HEK293T (cell line): ENCODE measurements at regions not wholly inside any gene's neighbourhood (a gene's known extent, or its start where the extent isn't known, plus 50 kb on each side); places are given as distances from the start of the nearest gene placed in this dataset.
"Not testable (repeated sequence)": the region's sequence is repeated elsewhere in the genome, so short reads cannot be mapped to it uniquely, and the experiment has no call there.

Experiments used
- CTCF ChIA-PET: fragments of 350-600 bp; formaldehyde crosslinking; extraction: SDS; loops from one replicate; lab custom pipeline; 2021; ENCODE audit warnings: antibody characterized with exemption, inconsistent platforms; lab: Yijun Ruan, JAX
- POLR2A ChIA-PET: fragments of 350-600 bp; formaldehyde crosslinking; extraction: SDS; loops from one replicate; lab custom pipeline; 2020; ENCODE audit warnings: antibody characterized with exemption, inconsistent platforms; lab: Yijun Ruan, JAX
- DNase-seq: peaks from one replicate; pipeline ENCODE4 v3.0.0; 2012; ENCODE audit warnings: mixed read lengths; ENCODE audit errors: extremely low spot score
- ARNT ChIP-seq: fragments of 450-650 bp; IDR thresholded peaks from 2 replicates; pipeline ENCODE4 v1.6.1; 2017; ENCODE audit warnings: mild to moderate bottlenecking
- BHLHE40 ChIP-seq: fragments of 450-650 bp; IDR thresholded peaks from 2 replicates; pipeline ENCODE4 v1.6.1; 2016; ENCODE audit warnings: mild to moderate bottlenecking, moderate library complexity, borderline replicate concordance
- CTBP1 ChIP-seq: fragments of 450-650 bp; IDR thresholded peaks from 2 replicates; pipeline ENCODE4 v1.6.1; 2016; ENCODE audit warnings: borderline replicate concordance
- ELF4 ChIP-seq: fragments of 450-650 bp; IDR thresholded peaks from 2 replicates; pipeline ENCODE4 v1.6.1; 2017; ENCODE audit warnings: antibody characterized with exemption
- FOXA1 ChIP-seq: fragments of 450-650 bp; IDR thresholded peaks from 2 replicates; pipeline ENCODE4 v1.6.1; 2016; ENCODE audit warnings: mild to moderate bottlenecking
- FOXK2 ChIP-seq: fragments of 450-650 bp; IDR thresholded peaks from 2 replicates; pipeline ENCODE4 v1.6.1; 2016; ENCODE audit warnings: mild to moderate bottlenecking
- FOXM1 ChIP-seq: fragments of 450-650 bp; IDR thresholded peaks from 2 replicates; pipeline ENCODE4 v1.6.1; 2017; ENCODE audit warnings: mild to moderate bottlenecking, borderline replicate concordance
- HDGF ChIP-seq: fragments of 450-650 bp; IDR thresholded peaks from 2 replicates; pipeline ENCODE4 v1.6.1; 2017; ENCODE audit warnings: antibody characterized with exemption, borderline replicate concordance
- L3MBTL2 ChIP-seq: fragments of 450-650 bp; conservative IDR thresholded peaks from 2 replicates; pipeline ENCODE4 v1.6.1; 2016; ENCODE audit warnings: mild to moderate bottlenecking
- LEF1 ChIP-seq: fragments of 450-650 bp; IDR thresholded peaks from 2 replicates; pipeline ENCODE4 v1.6.1; 2017; ENCODE audit warnings: mild to moderate bottlenecking, borderline replicate concordance
- NFRKB ChIP-seq: fragments of 450-650 bp; IDR thresholded peaks from 2 replicates; pipeline ENCODE4 v1.6.1; 2016; ENCODE audit warnings: mild to moderate bottlenecking, moderate library complexity
- PKNOX1 ChIP-seq: fragments of 450-650 bp; IDR thresholded peaks from 2 replicates; pipeline ENCODE4 v1.6.1; 2016
- SP1 ChIP-seq: fragments of 450-650 bp; IDR thresholded peaks from 2 replicates; pipeline ENCODE4 v1.6.1; 2017
- SUZ12 ChIP-seq: fragments of 450-650 bp; IDR thresholded peaks from 2 replicates; pipeline ENCODE4 v1.6.1; 2016; ENCODE audit warnings: mild to moderate bottlenecking
- TARDBP ChIP-seq: fragments of 450-650 bp; IDR thresholded peaks from 2 replicates; pipeline ENCODE4 v1.6.1; 2016
- ZNF384 ChIP-seq: fragments of 450-650 bp; IDR thresholded peaks from 2 replicates; pipeline ENCODE4 v1.6.1; 2016

- CTCF ChIA-PET = interaction anchor here (1.2 kb wide), 1 partner anchor 12 kb away, joined by 6 read pairs; no protein-coding TSS in a partner anchor
- POLR2A ChIA-PET = interaction anchor here (1.3 kb wide), 1 partner anchor 309 kb away, joined by 3 read pairs; no protein-coding TSS in a partner anchor
Observed at GRCh38 chrX:39795605-39796004, 302.2 kb downstream of the BCOR start.

GRCh38 chrX:39796856-39797255, 300.9 kb downstream of the BCOR start:
- POLR2A ChIA-PET = interaction anchor here (1.3 kb wide), 1 partner anchor 308 kb away, joined by 3 read pairs; no protein-coding TSS in a partner anchor
- no peak for DNase-seq
- TF ChIP-seq L3MBTL2 = no peak
- CTCF ChIA-PET = interaction anchor here (0.7 to 1.2 kb wide), 3 partner anchors 22 to 478 kb away, joined by 3 to 6 read pairs (median 4); no protein-coding TSS in a partner anchor

More at GRCh38 chrX:39795605-39796004, 302.2 kb downstream of the BCOR start:
- DNase-seq = peak; percentile 27
- no peak for TF ChIP-seq ZNF384
- peak; percentile 70; the same call in 1 of the 2 replicates for TF ChIP-seq CTBP1
- peak; percentile 56 for TF ChIP-seq PKNOX1

- POLR2A ChIA-PET, CTCF ChIA-PET: not testable (repeated sequence)
Observed at GRCh38 chrX:39798488-39798887, 299.3 kb downstream of the BCOR start.

GRCh38 chrX:39802354-39802753, 295.4 kb downstream of the BCOR start:
- DNase-seq = no peak
- CTCF ChIA-PET = no interaction called here
- POLR2A ChIA-PET = no interaction called here
- no peak for TF ChIP-seq SUZ12
- TF ChIP-seq CTBP1 = no peak
- no peak for TF ChIP-seq TARDBP
- TF ChIP-seq FOXK2 = no peak
- no peak for TF ChIP-seq ELF4
- no peak for TF ChIP-seq ZNF384
- TF ChIP-seq NFRKB = no peak
- no peak for TF ChIP-seq BHLHE40
- TF ChIP-seq ARNT = no peak
- TF ChIP-seq FOXM1 = no peak
- TF ChIP-seq HDGF = no peak
- no peak for TF ChIP-seq L3MBTL2
- TF ChIP-seq FOXA1 = no peak
- TF ChIP-seq PKNOX1 = no peak

More at GRCh38 chrX:39798488-39798887, 299.3 kb downstream of the BCOR start:
- not testable (repeated sequence) for DNase-seq

- ChIA-PET POLR2A (no interaction called here), CTCF (no interaction called here)
- DNase-seq = no peak
- TF ChIP-seq LEF1 = no peak
- TF ChIP-seq ELF4 = no peak
- TF ChIP-seq ZNF384 = no peak
Observed at GRCh38 chrX:39802908-39803307, 294.9 kb downstream of the BCOR start.

- POLR2A ChIA-PET = no interaction called here
- TF ChIP-seq SUZ12 = no peak
- no peak for TF ChIP-seq HDGF
- no peak for TF ChIP-seq SP1
- no peak for DNase-seq
- CTCF ChIA-PET = no interaction called here
Observed at GRCh38 chrX:39805022-39805421, 292.7 kb downstream of the BCOR start.

GRCh38 chrX:39805825-39806224, 291.9 kb downstream of the BCOR start:
- POLR2A ChIA-PET = no interaction called here
- no peak for TF ChIP-seq LEF1
- TF ChIP-seq HDGF = no peak
- TF ChIP-seq FOXM1 = no peak
- no peak for TF ChIP-seq CTBP1
- TF ChIP-seq FOXA1 = no peak
- no peak for TF ChIP-seq L3MBTL2
- TF ChIP-seq SUZ12 = no peak
- TF ChIP-seq PKNOX1 = no peak
- no peak for TF ChIP-seq NFRKB
- no peak for TF ChIP-seq BHLHE40
- TF ChIP-seq ARNT = no peak
- no peak for TF ChIP-seq FOXK2
- no peak for TF ChIP-seq SP1
- no peak for TF ChIP-seq ELF4
- TF ChIP-seq TARDBP = no peak
- DNase-seq = no peak
- CTCF ChIA-PET = no interaction called here

GRCh38 chrX:39808471-39808917, 289.3 kb downstream of the BCOR start:
- DNase-seq = no peak
- ChIA-PET POLR2A (no interaction called here), CTCF (interaction anchor here (0.9 kb wide), 1 partner anchor 13 kb away, joined by 6 read pairs; no protein-coding TSS in a partner anchor)
- TF ChIP-seq PKNOX1 = peak; percentile 60; the same call in 1 of the 2 replicates
- no peak for TF ChIP-seq FOXK2
